Stimulated activated CD8-positive, alpha-beta memory T cell treated with anti-CD3 and anti-CD28 coated beads, Interleukin-7, amount 100 ng/mL, for 24 hours (primary cell): ENCODE measurements at regions not wholly inside any gene's neighbourhood (a gene's known extent, or its start where the extent isn't known, plus 50 kb on each side); places are given as distances from the start of the nearest gene placed in this dataset.

ENCODE experiments used
- DNase-seq: peaks from one replicate; pipeline ENCODE4 v3.0.0-alpha.2; 2020; ENCODE audit warnings: low read depth

DNA sequence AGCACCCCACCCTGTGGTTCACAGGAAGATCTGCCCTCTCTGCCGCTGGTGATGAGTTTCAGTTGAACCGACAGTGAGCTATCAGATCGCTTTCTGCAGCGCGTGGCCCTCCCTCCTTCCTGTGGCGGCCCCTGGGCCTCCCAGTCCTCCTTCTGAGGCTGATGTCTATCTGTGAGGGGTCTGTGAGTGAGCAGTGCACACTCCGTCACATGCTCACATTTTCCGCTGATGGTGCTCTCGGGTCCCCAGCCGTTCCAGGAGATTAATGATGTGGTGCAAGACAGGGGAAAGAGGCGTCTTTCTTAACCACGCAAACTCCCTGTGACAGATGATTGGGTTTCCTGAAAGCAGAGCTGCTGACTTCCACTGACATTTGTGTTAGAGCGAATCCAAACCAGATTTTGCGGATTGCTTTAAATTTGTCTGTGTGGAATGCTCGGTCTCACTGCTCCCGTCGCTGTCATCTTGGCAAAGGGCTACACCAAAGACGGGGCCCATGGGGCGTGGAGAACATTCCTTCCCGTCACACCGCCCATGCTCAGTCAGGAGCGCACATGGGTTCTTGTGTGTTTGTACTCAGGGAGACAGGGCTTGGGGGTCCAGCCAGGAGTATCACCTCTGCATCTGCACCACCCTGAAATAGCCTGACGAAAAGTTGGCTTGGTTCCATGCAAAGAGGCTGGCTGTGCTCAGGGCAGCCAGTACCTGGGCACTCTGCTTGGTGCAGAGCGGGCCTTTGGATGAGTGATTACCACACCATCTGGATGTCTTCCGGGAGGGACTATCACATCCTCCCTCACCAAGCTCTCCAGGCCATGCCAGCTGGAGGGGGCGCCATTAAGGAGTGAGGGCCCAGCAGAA is 154.7 kb upstream of the HS6ST1 start:
- peak; percentile 30 for DNase-seq

DNA sequence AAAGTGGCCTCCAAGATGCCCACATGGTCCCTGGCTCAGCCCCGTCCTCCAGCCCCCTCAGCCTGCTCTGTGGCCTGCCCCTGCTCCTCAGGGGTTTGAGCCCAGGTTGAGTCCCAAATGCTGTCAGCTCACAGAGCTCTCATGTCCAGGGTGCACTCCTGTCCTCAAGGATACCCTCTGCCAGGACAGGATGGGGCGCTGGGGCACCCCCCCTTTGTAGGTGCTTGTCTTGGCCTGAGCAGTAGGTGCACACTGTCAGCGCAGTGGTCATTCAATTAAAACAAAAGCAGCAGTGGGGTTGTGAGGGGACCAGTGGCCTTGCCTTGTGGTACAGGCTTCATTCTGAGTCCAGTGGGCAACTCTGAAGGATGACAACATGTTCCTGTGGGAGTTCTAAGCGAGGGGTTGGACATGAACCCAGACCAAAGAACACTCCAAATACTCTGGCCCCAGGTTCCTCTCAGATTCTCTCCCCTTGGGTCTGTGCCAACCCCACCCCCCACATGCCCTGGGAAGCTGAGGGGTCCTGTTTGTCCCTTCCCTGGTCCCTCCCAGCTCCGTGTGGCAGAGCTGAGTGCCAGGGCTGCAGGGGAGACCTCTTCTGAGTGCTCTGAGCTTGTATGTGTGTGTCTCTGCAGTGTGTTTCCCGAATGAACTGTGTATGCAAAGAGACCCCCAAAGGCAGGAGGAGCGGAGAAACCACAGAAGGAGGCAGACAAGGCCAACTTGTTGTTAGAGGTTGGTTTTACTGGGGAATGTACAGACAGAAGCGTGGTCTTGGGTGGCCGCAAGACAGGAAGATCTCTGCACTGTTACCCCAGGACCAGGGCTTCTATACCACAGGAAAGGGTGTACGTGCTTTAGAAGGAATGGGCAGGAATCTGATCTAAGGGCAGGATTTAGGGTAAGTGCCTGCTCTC is 155.6 kb upstream of the HS6ST1 start:
- DNase-seq = no peak

DNA sequence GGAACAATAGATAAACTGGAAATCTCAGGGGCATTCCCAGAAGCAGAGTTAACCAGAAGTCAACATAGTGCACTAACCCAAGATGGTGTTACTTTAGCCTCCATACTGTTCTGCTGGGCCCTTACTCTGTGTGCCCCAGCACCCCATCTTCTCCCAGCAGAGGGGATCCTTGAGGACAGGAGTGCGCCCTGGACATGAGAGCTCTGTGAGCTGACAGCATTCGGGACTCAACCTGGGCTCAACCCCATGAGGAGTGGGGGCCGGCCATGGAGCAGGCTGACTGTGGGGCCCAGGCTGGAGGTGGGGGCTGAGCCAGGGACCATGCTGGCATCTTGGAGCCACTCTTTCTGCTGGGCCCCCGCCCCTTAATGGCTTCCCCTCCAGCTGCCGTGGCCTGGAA is 156.3 kb upstream of the HS6ST1 start:
- DNase-seq = no peak

DNA sequence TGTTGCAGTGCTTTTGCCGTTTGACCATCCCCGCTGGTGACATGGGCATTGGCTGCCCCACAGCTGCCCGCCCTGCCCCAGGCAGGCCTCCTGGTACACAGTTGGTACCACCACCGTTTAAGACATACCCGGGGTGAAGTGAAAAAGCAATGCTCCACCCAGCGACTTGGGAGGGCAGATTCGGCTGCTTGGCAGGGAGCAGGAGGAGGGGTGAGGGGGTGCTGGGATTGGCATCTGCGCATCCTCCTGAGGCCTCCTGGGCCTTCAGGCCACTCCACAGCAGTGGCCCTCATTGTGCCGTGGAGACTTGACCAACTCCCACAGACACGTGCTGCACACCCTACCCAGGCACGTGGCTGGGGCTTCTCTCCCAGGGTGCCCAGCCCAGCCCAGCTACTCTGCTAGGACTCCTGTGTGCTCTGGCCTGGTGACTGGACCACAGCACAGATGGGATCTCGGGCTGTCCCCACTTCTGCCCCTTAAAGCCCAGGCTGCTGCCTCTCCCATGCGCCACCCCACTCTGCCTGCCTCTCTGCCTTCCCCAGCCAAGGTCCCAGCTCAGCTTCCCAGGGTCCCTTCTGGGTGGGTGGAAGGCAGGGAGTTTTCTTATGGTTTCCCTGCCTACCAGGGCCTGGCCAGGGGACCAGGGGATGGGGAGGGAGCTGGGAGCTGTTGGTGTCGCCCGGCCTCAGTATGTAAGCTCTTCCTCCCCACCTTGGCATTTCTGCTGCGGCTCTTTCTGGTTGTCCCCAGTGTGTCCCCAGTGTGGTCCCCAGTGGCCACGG is 157.0 kb upstream of the HS6ST1 start:
- DNase-seq = no peak

DNA sequence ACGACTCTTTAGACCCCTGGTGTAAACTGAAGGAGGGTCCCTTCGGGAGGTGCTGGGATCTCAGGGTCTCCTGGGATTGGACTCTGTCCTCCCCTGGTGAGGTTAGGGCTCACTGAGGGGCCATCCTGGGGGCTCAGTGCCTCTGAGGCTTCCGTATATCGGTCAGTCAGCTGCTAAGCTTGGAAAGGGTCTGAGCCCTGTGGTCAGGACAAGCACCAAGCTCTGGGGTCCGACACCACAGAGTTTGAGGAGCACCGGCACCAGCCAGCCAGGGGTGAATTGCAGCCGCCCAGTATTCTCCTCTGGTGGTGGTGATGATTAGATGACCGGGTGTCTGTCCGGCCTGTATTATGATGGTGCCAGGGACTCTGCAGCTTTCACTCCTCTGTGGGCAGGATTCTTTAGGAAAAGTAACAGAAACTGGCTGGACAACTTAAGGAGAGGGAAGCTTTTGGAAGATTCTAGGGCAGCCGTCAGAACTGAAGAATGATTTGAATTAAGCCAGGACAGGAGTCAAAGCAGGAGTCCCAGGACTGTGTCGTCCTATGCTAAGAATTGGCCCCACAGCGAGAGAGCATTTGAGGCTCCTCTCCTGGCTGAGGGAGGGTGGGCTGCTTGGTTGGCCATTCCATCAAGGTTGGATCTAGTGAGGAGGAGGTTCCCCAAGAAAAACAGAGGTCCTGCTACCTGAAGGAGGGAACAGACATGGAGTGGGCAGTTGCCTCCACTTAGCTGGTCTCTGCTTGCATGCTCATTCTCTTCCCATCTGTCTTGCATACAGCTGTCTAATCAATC is 158.6 kb upstream of the HS6ST1 start:
- DNase-seq = no peak

DNA sequence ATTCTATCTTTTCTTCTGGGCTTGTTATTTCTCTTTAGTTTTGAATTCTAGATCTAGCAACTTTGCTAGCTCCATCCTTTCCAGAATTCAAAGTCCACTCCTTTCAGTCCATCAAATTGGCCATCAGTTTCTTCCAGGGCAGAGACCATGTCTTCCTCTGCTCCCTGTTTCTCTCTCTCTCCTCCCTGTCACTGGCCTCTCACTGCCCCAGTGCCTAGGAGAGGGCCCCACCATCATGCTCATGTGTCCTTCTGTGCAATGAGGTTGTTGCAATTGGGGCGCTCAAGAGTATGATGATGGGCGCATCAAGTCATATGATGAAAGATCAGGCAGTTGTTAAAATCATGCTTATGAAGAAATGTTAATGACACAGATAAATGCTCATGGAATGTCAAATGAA is 159.2 kb upstream of the HS6ST1 start:
- no peak for DNase-seq

DNA sequence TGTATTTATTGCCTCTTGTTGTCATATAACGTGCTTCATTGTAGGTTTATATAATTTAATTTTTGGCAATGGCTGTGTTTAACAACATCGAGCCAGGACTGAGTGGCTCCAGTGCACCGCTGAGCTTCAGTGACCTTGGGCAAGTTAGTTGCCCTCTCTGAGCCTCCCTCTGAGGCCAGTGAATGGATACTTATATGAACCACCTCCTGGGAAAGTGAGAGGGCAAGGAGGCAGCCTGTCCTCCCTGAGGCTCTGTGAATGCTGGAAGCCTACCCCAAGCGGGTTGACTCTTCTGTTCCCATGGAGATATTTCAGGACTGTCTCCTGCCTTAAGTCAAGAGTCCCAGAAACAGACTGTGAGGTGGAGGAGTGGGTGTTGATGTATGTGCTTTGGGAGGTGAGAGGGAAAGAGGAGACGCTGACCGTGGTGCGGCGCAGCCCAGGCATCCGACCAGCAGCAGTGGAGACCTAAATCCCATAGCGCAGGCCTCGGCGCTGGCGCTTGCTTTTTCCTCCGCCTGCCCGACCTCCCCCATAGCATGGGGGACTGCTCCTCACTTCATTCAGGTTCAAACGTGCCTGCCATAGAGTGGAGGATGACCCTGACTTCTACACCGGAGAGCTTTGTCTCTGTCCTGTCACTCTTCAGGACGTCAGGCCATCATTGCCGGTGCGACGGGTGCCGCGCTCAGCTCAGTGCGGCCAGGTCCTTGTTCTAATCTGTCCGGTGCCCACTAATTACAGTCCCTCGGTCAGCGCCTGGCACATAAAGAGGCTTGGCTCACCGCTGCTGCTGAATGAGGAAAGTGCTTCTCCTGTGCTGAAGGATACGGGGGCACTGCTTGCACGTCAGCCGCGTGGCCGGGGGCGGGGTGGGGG is 167.3 kb upstream of the HS6ST1 start:
- no peak for DNase-seq

DNA sequence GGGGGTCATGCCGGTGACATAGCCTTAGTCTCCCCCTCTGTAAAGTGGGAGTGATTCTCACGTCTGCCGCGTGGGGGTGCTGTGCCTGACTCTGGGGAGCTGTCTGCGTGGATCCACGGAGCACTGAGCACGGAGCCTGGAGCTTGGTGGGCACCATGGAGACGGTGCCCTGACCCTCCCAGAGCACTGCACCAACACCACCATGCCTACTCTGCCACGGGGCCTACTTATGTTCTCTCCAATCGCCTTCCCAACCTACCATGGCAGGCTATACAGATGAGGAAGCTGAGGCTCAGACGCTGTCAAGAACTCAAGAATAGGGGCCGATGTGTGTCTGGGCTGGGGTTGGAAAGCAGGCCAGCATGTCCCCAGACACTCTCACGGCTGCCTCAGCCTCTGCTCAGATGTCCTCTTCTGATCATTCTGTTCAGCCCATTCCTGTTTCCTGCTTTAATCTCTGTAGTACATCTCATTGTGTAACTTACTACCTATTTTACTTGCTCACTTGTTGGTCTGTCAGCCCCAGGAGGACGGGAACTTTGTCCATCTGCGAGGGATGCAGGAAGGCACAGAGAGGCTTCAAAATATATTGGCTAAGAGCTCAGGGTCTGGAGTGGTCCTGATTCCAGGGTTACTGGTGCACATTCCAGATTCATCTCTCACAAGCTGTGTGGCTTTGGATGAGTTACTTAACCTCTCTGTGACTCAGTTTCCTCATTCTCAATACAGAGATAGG is 168.1 kb upstream of the HS6ST1 start:
- DNase-seq = no peak

DNA sequence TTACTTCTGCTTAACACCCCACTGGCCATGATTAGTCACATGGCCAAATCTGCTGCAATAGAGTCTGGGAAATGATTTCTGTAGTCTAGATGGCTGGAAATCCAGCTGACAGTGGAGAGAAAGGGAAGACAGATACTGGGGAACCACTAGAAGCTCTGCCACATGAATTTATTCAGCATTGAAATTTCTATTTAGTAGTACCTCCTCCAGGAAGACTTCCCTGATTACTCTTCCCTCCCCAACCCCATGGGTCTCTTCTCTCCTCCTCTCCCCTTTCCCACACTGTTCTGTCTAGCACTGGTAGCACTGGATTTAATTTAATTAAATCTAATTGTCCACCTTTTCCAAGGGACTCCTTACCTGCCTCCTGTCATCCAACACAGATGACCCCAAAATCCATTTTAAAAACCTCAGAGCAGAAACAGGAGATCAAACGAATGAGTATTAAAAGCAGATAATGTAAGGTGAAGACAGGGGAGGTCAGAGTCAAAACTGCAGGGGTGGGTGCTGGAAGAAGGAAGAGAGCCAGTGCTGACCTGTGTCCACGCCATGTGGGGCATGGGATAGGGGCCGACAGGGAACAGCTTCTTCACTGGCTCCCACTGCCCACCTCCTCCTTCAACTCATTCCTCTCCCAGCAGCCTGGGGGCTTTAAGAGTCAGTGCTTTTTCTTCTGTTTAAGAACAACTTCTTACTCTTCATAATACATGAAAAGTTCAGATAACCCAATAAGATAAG is 169.2 kb upstream of the HS6ST1 start:
- DNase-seq = no peak

DNA sequence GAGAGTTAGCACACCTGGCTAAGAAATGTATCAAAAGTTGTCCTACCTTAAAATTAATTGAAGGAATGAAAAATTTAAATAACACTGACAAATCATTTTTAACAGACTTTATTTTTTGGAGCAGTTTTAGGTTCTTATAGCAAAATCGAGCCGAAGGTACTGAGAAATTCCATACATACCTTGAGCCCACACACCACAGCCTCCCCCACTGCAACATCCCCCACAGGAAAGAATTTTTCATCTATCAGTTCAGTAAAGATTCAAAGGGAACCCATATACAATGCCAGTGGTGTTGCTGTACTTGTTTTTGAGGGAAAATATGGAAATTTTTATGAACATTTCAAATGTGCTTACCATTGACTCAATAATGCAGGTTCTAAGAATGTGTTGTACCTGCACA is 169.8 kb upstream of the HS6ST1 start:
- no peak for DNase-seq

DNA sequence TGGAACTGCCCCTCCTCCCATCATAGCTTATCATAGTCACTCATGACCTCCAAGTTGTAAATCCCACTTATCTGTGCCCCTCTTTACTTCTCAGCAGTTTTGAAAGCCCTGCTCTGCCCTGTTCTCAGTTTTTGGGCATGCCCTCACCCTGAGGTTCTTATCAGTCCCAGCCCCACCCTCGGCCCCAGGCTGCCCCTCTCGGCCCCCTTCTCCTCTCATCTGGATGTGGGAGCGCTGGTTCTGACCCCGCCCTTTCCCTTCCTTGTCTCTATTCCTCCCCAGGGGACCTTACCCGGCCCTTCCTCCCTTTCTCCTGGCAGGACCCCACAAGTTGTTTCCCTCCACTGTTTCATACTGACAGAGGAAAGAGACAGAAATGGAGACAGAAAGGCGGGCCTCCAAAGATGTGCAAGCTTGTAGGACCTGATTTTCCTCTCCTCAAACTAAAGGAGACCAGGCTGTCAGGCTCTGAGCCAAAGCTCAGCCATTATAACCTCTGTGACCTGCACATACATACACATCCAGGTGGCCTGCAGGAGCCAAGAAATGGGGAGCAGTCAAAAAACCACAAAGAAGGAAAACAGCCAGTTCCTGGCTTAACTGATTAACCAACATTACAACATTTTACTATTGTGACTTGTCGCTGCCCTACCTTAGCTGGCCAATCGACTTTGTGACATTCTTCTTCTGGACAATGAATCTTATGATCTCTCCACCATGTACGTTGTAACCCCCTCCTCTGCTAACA is 171.0 kb upstream of the HS6ST1 start:
- no peak for DNase-seq

DNA sequence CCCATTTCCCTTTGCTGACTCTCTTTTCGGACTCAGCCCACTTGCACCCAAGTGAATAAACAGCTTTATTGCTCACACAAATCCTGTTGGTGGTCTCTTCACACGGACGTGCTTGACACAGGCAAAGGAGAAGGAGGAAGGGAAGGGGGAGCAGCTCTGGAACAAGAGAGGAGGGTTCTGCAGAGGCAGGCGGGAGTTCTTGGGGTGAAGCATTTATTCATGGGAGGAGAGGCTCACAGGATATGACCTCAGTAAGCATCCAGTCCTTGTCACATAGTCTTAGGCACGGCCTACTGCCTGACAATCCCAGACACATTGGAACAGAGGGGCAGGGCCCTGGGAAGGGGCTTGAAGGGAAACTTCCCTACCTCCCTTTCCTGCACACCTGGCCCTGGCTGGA is 171.7 kb upstream of the HS6ST1 start:
- DNase-seq = no peak

DNA sequence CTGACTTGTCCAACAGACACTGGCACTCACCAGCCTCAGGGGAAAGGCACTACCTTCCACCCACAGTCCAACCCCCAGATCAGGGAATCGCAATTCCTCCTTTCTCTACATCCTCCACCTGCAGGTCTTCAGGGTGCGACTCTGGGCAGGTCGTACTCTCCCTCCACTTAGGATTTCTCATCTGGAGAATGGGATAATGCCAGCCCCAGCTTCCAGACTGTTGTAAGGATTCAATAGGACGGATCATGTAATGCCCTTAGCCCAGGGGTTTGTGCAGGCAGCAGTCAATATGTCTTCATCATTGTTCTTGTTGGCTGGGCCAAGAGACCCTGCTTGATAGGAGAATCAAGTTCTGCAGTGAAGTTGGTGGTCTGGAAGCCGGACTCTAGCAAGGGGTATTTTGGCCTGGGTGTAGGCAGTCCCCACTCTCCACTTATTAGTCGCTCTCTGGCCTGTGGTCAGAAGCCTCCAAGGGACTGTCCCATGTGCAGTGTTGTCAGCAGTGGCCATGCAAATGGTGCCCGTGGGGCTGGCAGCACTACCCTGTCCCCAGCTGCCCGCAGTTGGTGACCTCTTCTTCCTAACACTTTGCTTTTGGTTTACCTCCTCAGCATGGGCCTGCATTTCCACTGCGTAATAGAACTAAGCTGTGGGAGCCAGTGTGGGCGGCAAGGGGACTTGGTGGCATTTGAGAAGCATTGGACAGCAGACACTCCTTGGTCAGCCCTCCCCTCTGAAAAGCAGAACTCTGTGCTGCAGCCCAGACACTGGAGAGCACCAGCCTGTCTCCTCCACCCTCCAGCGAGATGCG is 172.4 kb upstream of the HS6ST1 start:
- DNase-seq = no peak

DNA sequence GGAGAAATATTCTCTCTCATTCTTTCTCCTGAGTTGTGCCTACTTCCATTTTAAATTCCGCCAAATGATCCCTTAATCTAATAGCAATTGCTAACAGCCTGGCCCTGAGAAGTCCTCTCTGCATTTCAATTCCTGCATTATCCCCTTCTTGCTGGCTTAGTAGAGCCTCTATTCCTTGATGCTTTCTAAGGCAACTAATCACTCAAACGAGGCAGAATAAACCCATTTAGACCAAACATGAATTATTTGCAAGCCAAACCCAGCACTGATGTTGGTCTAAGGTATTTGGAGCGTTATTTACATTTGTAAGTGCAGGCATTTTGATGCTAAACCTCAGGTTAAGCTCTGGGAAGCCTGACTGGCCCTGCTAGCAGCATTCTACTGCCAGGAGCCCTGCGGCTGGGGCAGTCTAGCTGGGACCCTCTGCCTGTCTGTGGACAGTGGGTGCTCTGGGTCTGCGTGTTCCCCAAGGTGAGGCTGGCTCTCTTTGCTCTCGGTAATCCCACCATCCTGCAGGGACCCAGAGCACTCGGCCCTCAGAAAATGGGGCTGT is 173.1 kb upstream of the HS6ST1 start:
- DNase-seq = no peak

DNA sequence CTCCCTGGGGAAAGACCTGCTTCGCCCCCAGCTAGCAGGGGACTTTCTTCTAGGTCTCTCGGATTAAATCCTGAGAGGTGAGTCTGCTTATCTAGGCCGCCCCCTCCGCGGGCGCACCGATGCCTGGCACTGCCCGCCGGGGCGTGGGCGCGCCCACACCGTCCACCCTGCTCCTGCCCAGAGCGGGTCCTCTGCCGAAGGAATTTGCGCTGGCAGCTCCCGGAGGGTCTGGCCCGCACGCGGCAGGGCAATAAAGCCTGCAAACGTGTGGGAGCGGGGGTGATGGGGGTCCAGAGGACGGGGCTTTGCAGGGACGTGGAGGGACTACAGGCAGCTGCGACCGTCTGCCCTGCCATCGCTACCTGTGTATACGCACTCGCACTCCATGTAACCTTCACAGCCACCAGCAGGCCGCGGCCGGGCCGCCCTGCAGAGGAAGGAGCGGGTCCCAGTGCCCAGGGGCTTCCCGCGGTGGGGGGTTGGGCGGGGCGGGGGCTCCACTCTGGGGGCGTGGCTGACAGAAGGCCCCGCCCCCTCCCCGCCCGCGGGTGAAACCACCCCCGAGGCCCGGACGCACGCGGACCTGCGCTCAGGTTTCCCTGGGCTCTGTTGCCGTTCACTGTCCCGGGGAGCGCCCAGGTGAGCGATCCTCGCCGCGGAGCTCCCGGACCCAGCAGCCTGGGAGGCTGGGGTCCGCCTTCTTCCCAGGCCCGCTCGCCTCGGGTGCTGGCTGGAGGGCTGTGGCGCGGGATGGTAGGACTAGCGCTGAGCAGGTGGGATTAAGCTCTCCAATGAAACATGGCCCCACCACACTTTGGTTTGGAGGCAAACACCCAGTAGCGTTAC is 174.5 kb upstream of the HS6ST1 start:
- DNase-seq = no peak

DNA sequence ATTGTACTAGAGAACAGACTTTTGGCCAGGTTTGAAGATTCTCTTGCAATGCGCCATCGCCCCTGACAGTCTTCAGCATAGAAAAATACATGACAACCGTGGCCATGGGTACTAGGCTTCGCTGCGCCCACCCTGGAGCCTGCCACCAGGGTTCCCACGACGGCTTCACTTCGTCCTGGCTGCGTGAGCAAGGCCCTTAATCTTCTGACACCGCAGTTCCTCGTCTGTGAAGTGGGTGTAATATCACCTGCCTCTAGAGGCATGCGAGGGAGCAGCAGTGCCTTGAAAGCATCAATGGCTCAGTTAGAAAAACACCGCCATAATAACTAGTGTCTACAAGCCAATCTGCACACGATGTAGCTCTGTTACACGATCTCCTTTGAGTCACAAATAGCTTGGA is 175.2 kb upstream of the HS6ST1 start:
- no peak for DNase-seq
